ENCODE measurements at regions not wholly inside any gene's neighbourhood (a gene's known extent, or its start where the extent isn't known, plus 50 kb on each side); places are given as distances from the start of the nearest gene placed in this dataset.

GRCh38 chr2:16178551-16179130 lies 238.3 kb downstream of the MYCN start:
- WGBS, 2 donors (ENCODE audit: low coverage in 1 of 2): 93 to 100% methylated on average over 3 to 5 of the region's 7 CpGs
- Histone ChIP-seq H3K36me3 (no peaks in the 10 kb centered on the region), H3K4me1 (no peaks in the 10 kb centered on the region), H3K9me3 (no peaks in the 10 kb centered on the region), H3K27ac (no peak overlapping the region), H3K4me3 (no peak overlapping the region), H3K27me3 (no peaks in the 10 kb centered on the region)
- no peak for ATAC-seq
- TF ChIP-seq POLR2AphosphoS5 (IDR thresholded peaks at IDR 0.05) (no peak), EP300 (IDR thresholded peaks at IDR 0.05) (no peak), CTCF (IDR thresholded peaks at IDR 0.05) (no peak), POLR2A (IDR thresholded peaks at IDR 0.05) (no peak)

- no peaks in the 10 kb centered on the region for H3K9me3 ChIP-seq
- H3K36me3 ChIP-seq: no peaks in the 10 kb centered on the region
- H3K27ac ChIP-seq: no peak overlapping the region
- H3K4me3 ChIP-seq: no peak overlapping the region
- TF ChIP-seq EP300 (IDR thresholded peaks at IDR 0.05): no peak
- no peak for TF ChIP-seq CTCF (IDR thresholded peaks at IDR 0.05)
- no peak for TF ChIP-seq POLR2A (IDR thresholded peaks at IDR 0.05)
- TF ChIP-seq POLR2AphosphoS5 (IDR thresholded peaks at IDR 0.05): no peak
- H3K27me3 ChIP-seq: no peaks in the 10 kb centered on the region
- no peaks in the 10 kb centered on the region for H3K4me1 ChIP-seq
- ATAC-seq: no peak
Measured at GRCh38 chr2:16177671-16178180, 237.4 kb downstream of the MYCN start.

- Histone ChIP-seq H3K27ac (no peak overlapping the region), H3K4me3 (no peak overlapping the region), H3K36me3 (no peaks in the 10 kb centered on the region), H3K9me3 (no peaks in the 10 kb centered on the region), H3K4me1 (no peaks in the 10 kb centered on the region), H3K27me3 (no peaks in the 10 kb centered on the region)
- 88 to 96% methylated on average over 9 of the region's 9 CpGs for WGBS, 2 donors (ENCODE audit: low coverage in 1 of 2)
- TF ChIP-seq EP300 (IDR thresholded peaks at IDR 0.05): no peak
- TF ChIP-seq CTCF (IDR thresholded peaks at IDR 0.05): no peak
- no peak for ATAC-seq
Measured at GRCh38 chr2:16176971-16177480, 236.7 kb downstream of the MYCN start.

- TF ChIP-seq POLR2A (IDR thresholded peaks at IDR 0.05): no peak
- TF ChIP-seq POLR2AphosphoS5 (IDR thresholded peaks at IDR 0.05): no peak
- Histone ChIP-seq H3K4me1 (no peaks in the 10 kb centered on the region), H3K9me3 (no peaks in the 10 kb centered on the region), H3K27me3 (no peaks in the 10 kb centered on the region), H3K36me3 (no peaks in the 10 kb centered on the region), H3K27ac (no peak overlapping the region), H3K4me3 (no peak overlapping the region)
- WGBS, 2 donors (ENCODE audit: low coverage in 1 of 2): no CpG with 5 or more reads among the region's 3 CpGs
- no peak for ATAC-seq
Measured at GRCh38 chr2:16175247-16175825, 235.0 kb downstream of the MYCN start.

- H3K27ac ChIP-seq: no peak overlapping the region
- no peaks in the 10 kb centered on the region for H3K9me3 ChIP-seq
- no peaks in the 10 kb centered on the region for H3K36me3 ChIP-seq
- H3K4me1 ChIP-seq: no peaks in the 10 kb centered on the region
- H3K27me3 ChIP-seq: no peaks in the 10 kb centered on the region
- ATAC-seq: no peak
- WGBS, 2 donors (ENCODE audit: low coverage in 1 of 2): 49 to 90% methylated on average over 2 of the region's 3 CpGs
- H3K4me3 ChIP-seq: no peak overlapping the region
- TF ChIP-seq EP300 (IDR thresholded peaks at IDR 0.05) (no peak), POLR2AphosphoS5 (IDR thresholded peaks at IDR 0.05) (no peak), CTCF (IDR thresholded peaks at IDR 0.05) (no peak), POLR2A (IDR thresholded peaks at IDR 0.05) (no peak)
Measured at GRCh38 chr2:16174693-16175045, 234.3 kb downstream of the MYCN start.

All from gastroesophageal sphincter (tissue), 4 donors.